A204.1 (cell line): ENCODE measurements at regions not wholly inside any gene's neighbourhood (a gene's known extent, or its start where the extent isn't known, plus 50 kb on each side); places are given as distances from the start of the nearest gene placed in this dataset.
A peak's percentile ranks its signal among the peaks of the same experiment; 100 is the strongest.

Experiments used
- FAIRE-seq: peaks from 2 replicates; lab custom pipeline; 2012; peaks lifted over from hg19 to GRCh38; lab: Jason Lieb, UNC

DNA sequence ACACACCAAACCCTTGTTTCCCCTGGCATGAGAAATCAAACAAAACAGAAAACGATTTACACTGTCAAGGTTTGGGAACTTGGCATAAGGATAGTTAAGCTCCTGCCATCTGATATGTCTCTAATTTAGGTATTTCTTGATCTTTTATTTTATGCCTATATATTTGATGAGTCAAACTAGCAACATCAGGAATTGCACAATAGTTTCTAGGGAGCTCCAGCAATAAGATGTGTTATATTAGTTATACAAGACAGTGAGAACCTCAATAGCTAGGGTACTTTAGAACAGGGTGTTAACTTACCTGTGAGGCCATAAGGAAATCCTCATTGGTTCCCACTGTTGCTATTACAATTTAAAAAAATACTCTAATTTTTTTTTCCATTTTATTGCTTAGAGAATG is 474.2 kb downstream of the GBA3 start:
- FAIRE-seq, result no peak

DNA sequence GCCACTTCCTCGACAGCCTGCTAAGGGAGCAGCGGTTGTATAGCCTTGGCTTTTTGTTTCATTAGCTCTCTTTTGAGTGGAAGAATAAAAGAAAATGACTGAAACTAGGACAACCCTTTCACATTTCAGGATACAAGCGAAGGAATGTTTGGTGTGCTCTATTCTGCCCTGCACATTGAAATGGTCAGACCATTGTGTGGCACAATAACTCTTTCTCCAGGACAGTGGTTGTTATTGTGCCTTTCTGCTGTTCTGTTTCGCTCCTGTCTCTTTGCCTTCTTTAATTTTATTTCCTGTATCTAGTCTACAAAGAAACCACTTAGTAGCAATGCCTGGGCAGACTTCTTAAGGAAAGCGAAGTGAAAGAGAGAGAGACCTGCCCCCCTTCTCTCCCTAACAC is 473.7 kb downstream of the GBA3 start:
- FAIRE-seq, result no peak

DNA sequence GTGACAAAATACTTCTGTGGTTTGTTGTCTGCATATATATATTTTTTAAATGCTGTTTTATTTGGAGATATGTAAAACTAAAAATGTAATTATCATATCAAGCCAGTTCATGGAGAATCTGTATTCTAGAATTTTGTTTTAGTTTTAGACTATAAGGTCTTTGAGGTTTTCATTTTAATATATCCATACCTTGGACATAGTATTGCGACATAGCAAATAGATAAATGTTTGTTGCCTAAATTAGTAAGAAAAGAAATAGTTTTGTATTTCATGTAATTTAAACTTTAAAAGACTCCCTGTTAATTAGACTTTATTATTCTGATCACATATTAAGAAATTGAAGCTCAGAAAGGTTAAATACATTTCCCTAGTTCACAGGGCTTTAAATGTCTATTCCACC is 472.9 kb downstream of the GBA3 start:
- FAIRE-seq, result no peak

DNA sequence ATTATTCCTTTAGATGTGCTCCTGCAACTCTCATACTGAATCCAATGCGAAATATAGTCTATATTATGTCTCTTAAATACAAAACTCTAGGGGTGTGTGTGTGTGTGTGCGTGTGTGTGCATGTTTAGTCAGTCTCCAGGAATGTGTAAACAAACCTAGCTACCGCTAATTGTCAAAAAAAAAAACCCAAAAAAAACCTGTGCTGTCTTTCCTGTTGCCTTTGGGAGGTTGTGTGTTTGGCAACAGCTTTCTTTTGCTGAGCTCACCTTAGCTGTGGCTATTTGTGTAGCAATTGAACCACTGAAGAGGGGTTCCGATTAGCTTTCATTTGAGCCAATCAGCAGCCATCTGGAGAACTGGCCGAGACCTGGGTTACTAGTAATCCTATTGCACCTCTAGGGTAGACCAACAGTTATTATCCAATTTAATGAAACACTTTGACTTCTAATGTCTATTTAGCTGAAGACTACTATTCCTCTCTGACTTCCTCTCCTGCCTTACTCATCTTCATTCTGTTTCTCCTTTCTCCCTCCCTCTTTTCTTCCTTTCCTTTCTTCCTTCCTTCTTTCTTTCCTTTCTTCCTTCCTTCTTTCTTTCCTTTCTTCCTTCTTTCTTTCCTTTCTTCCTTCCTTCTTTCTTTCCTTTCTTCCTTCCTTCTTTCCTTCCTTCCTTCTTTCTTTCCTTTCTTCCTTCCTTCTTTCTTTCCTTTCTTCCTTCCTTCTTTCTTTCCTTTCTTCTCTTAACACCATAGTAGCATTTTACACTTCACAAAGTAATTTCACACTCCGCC is 471.1 kb downstream of the GBA3 start:
- FAIRE-seq, result no peak

DNA sequence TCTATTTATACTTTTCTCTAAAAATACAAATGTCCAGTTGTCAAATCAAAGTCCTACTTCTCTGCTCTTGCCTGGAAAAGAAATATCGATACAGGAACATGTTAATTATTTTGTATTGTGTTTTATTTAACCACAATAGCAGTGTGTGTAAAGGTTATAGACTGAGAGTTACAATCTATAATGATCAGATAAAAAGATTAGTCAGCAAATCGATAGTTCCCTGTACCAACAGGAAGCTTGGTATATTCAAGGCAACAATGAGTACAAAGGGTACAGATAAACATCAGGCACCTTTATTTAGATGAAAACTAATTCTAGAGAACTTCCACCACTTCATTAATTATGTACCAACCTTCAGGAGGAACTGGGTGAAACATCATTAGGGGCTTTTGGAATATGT is 469.5 kb downstream of the GBA3 start:
- no peak for FAIRE-seq

DNA sequence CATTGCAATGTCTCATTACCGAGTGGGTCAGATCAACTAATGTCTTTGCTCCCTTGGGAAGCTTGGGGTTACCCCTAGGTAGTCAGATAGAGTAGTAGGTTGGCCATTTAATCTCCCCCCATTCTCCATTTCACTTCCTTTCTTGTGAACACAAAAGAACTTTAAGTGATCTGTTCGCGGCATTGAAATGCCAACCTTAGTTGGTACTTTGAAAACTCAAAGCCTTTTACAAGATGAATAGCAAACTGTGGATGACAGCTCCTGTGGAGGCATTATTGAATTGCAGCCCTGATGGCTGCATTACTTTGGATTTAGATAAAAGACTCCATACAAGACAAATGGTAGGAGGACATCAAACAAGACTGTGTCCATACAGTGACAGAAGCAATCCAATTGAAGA is 469.1 kb downstream of the GBA3 start:
- FAIRE-seq, result no peak

DNA sequence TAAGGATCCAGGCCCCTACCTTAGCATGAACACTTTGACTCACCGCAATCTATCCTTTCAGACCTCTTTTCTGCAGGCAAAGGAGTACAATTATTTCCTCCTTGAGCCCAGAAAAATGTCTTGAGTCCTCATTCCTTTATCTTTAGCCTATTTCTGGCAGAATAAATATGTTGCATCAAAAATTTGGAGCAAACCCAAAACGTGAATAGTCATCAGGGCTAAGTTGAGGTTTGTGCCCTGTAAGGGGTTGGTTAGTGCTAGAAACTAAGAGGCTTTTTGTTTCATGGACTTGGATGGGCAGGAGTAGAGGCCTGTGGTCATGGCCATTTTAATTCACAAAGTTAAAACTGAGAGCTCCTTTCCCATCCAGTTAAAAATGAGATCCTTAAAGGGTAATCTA is 460.3 kb downstream of the GBA3 start:
- FAIRE-seq, result no peak

DNA sequence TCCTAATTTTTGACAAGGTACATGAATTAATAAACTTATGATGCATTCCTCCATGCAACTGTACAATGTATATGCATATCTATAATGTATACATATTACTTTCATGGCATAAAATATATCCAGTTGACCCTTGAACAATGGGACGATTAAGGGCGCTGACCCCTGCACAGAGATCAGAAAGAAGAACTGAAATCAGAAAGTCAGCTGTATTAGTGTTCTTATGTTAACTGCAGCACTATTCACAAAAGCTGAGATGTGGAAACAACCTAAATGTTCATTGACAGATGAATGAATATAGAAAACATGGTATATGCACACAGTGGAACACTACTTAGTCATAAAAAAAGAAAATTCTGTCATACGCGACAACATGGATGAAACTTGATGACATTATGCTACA is 457.1 kb downstream of the GBA3 start:
- FAIRE-seq, result no peak

DNA sequence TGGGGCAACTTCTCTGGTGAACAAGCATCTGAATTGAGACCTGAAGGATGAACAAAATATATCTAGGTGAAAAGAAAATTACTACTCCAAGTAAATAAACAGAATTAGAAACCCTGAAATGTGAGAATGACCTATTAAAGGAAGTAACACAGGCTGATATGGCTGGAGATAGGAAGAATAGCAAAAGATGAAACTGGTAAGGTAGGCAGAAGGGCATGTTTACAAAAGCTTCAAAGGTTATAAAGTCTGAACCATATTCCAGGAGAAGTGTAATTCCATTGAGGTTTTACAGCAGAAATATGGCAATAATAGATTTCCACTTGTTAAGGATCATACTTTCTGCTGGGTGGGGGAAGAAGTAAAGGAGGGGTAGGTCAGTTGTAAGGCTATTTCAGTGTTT is 452.0 kb downstream of the GBA3 start:
- FAIRE-seq, result no peak

DNA sequence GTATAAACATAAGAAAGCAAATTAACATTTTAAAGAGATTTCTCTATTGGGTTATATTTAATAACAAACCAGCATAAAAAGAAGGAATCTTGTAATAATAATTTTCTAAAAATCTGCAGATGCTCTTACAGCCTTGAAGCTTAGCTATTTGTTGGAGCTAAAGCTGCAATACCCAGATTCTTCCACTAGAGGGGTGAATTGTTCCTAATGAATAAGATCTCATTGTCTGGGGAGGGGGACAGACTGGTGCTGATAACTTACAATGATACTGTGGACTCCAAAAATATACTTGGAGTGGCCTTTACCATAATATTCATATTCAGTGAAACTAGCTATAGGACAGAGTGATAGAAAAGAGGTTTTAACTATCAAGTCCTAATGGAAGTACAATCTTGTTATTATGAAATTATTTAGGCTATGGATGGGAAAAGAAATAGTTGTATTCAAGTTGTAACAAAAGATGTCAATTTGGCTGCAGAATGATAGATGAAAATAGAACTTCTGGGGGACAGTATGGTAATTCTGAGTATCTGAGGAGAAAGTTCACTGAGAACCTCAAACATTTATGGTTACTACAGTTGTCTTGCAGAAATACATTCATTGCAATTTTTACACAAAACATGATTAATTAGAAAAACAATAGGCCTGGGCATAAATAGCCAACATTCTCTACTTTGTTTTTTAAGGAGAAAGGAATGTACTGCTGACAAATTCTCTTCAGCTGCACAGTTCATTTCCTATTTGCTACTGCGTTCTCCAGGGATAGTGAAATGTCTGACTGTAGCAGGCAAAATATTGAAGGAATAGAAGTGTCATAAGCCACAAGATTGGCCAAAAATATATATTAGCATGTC is 443.3 kb downstream of the GBA3 start:
- FAIRE-seq, result peak; percentile 21

DNA sequence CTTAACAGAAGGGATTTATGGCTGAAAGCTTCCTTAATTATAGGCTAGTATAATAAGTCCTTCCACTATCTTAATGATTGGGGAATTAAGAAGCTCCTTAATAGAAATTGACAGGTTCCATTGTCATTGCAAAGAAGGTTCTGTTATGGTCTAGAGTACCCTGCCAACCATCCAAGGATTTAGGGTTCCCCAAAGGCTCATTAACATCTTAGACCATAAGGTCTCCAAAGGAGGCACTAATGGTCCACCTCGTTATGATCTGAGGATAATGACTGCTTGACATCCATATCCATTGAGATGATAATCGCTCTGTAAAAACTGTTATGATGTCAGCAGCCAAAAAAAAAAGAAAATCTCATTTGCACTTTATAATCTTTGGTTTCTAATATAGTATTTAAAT is 441.6 kb downstream of the GBA3 start:
- no peak for FAIRE-seq

DNA sequence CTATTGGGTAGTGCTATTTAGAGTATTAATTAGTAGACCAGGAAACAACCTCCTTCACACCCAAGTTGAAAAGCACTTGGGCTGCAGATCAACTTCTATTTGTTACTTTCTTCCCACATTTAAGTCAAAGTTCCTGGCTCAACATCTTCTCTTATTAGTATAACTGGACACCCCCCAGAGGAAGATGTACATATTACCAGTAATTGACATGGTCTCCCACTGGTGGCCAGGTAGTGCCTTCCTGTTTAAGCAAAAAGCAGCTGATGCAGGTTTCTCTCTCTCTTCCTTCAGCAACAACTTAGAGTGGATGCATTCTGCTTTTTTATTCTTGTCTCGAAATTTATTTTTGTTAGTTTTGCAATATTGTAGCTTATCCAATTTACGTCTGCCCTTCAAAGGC is 438.1 kb downstream of the GBA3 start:
- no peak for FAIRE-seq

DNA sequence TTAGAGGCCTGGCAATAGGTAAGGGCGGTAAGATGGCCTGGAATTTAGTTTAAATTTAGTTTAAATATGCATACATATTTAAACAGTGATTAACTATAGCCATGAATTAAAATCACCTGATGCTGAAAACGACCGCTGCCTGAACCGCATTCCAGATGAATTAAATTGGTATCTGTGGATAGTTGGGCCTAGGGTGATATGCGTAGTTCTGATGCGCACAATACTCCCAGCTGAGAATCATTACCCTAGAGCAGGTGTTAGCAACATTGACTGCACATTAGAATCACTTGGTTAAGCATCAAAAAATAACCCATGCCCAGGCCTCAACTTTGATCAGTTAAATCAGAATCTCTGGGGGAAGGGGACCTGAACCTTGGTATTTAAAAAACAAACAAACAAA is 432.4 kb downstream of the GBA3 start:
- no peak for FAIRE-seq

DNA sequence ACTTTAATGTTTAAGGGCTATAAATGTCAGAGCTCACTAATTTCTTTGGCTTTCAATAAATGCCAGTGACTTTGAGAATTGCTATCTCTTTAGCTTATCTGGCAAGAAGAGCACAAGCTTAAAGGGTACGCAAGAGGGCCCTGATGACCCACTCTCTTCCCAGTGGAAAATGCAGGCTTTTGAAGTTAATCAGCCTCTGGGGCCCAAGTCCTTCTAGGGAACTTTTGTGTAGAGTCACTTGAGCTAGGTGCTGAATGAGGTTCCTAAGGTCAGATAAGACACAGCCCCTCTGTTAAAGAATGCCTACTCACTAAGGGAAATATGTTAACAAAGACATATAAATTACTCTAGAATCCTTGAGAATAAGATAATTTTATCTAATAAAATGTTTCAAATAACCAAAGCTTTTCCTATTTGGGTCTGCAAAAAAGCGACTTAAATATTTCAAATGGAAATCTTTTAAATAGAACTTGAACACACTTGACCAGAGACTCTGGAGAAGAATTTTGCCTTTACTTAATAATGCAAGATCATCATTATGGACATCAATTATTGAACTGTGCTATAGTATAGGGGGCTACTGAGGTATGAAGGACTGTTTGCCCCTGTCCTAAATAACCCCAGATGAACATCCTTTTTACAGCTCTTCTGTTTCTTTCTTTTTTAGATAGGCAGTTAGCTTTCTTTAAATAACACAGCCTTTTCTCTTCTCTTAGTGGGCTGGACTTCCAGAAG is 430.1 kb downstream of the GBA3 start:
- no peak for FAIRE-seq

DNA sequence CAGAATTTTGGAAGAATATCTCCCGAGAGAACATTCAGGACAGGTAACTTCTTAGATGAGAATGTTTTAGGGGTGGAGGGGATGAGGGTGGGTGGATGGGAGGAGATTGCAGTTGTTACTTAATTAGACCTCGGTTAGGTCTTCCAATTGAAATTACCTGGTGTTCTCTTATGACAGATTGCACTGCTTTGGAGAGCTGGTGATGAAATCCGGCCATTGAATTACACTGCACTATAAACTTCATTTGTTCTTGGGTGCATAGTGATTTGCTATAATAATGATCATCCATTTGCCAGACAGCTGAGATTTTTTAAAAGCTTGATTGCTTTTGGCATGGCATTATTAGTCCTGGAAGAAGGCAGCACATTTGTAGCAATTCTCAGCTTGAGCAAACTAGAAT is 427.6 kb downstream of the GBA3 start:
- no peak for FAIRE-seq

DNA sequence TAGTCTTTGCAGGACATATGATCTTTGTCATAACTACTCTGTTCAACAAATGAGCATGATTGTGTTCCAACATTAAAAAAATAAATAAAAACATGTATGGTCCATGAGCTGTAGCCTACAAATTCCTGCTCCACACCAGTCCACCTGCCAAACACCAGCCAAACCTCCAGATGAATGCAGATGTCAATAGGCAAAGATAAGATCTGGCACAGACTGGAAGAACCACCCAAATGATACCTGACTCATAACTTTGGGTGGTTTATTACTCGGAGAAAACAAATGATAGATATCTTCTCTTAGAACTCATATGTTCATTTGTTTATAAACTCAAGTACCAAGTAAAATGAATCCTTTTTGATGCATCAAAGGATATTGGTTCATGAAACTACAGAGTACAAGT is 425.1 kb downstream of the GBA3 start:
- no peak for FAIRE-seq

DNA sequence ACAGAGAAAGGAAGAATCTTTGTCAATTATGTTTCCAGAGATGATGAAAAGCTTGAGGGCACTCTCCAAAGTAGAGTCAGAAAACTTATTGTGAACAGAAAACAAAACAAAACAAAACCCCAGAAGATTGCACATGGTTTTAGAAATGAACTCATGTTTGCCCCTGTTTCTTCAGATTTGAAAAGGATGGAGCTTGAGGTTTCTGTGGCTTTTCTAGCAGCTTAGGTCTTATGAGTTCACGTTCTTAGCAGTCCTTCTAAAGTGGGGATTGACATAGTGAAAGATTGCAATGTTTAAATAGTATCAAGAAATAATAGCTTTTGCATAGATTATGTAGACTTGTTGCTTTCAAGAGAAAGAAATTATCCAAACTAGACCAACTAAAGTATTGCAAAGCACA is 421.8 kb downstream of the GBA3 start:
- no peak for FAIRE-seq

DNA sequence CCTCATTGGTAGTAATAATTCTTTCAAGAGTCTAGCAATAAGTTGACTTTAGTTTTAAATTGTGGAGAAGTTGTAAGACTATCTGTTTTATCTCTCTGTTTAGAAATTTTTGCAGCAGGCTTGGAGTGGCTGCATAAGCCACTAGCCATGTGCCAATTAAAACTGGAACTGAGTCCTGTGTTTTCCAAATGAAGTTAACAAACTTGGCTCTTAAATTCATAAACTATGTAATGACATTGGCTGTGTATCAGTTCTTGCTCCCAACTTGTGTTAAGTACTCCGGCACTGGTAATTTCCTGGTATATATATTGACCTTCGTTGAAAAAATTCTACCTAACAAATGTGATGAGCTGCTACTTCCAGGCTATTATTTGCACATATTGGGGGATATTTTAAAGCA is 420.4 kb downstream of the GBA3 start:
- FAIRE-seq, result no peak

DNA sequence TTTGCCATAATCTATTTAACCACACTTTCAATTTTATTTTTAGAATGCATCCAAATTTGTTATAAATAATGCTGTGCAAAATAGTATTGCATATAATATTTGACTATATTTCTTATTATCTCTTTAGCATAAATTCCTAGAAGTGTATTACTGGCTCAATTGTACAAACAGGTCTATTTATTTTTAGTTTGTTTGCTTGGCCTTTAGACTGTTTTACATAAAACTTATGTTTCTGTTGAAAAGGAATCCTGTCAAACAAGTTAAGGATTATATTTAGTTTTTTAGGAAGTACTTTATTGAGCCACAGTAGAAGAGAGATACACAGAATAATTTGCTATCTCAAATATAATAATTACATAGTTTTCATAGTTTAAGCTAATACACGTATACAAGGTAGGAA is 413.8 kb downstream of the GBA3 start:
- no peak for FAIRE-seq

DNA sequence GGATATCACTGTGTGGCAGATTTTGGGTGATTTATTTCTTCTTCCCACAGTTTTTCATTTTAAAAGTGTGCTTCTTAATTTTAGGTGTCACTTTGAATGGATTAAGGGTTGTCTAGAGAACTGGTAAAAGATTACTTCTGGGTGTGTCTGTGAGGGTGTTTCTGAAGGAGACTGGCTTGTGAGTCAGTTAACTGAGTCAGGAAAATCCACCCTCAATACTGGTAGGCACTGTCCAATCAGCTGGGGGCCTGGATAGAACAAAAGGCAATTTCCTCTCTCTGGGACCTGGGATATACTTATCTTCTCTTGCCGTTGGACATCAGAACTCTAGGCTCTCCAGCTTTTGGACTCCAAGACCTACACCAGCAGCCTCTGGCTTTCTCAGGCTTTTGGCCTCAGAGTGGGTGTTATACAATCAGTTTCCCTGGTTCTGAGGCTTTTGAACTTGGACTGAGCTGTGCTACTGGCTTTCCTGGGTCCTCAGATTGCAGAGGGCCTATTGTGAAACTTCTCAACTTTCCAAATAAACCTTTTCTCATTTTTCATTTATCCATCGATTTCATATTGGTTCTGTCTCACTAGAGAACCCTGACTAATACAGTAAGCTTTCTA is 413.1 kb downstream of the GBA3 start:
- FAIRE-seq, result no peak

DNA sequence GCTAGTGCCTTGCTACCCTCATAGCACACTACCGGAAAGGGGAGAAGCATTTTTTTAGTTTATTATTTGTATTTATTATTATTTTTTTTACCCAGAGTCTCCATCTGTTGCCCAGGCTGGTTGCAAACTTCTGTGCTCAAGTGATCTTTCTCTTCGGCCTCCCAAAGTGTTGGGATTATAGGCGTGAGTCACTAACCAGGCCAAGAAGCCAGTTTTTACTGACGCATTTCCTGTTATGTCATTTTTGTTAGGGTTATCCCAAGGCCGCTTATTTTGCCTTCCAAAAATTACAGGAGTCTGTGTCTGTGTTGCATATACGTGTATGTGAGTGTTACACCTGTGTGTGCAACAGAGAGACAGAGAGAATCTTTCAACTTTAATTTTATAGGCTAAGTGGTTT is 404.5 kb downstream of the GBA3 start:
- FAIRE-seq, result no peak

DNA sequence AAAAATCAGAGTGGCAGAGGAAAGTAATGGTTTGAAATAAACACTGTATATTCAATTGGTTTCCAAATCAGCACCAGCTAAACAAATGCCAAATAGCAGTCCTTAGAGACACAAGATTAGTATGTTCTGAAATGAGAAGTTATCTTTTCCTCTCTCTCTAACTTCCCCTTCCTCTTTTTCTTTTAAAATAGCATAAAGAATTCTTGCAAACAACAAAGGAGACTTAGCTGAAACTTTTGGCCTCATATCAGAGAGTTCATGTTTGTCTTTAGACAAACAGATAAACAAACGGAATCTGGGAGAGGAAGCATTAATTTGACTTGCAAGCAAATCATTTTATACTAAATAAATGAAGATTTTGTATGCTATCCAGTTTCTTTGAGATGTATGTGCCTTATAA is 399.0 kb downstream of the GBA3 start:
- no peak for FAIRE-seq

DNA sequence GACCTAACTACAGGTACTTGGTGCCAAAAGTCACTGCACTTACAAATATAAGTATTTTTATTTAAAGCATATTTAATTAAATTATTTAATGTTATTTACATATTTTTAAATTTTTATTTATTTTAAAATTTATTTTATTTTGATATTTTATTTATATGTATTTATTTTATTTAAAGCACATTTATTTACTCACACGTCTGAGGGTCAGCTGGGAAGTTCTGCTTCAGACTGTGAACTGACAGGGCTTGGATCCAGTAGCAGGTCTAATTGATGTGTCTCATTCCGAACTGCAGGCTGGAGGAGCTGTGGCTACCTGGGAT is 392.5 kb downstream of the GBA3 start:
- FAIRE-seq, result peak; percentile 19
